K562 (cell line): ENCODE measurements at regions not wholly inside any gene's neighbourhood (a gene's known extent, or its start where the extent isn't known, plus 50 kb on each side); places are given as distances from the start of the nearest gene placed in this dataset.

ENCODE experiments used
- ATAC-seq: fragments of 200-7000 bp; cut with Tn5 transposase; 3 replicates; pipeline ENCODE4 v1.9.1; 2020; ENCODE audit warnings: moderate library complexity
- BruUV-seq: library from RNA; stranded (reverse); fragments of 400-500 nt; replicated peaks from 2 replicates; lab custom pipeline; 2021; lab: Mats Ljungman, UMichigan
- CTCF ChIA-PET: fragments of 300-600 bp; formaldehyde crosslinking; extraction: SDS; loops from one replicate; lab custom pipeline; 2021; ENCODE audit warnings: low intra/inter-chr PET ratio; lab: Yijun Ruan, JAX
- POLR2A ChIA-PET: fragments of 300-600, 350-650 bp; sonication (Branson Sonifier 250); formaldehyde crosslinking; extraction: SDS; loops from one replicate; lab custom pipeline; 2021; ENCODE audit warnings: antibody characterized with exemption, inconsistent platforms; lab: Yijun Ruan, JAX
- DNase-seq, 4 experiments: peaks; one replicate each; pipeline versions ENCODE4 v3.0.0 to v3.0.0-alpha.2; 2011 to 2018; ENCODE audit warnings: low spot score in 3 of 4, mixed read lengths in 3 of 4; ENCODE audit errors: extremely low read depth in 1 of 4
- FAIRE-seq: peaks from 2 replicates; lab custom pipeline; 2011; peaks lifted over from hg19 to GRCh38; lab: Jason Lieb, UNC
- H2AFZ ChIP-seq: 2 replicates; pipeline ENCODE4 v1.6.0; 2011; ENCODE audit warnings: low read depth, low read length, control low read depth, inconsistent platforms
- H3K27ac ChIP-seq: fragments of 200-600 bp; 3 replicates; pipeline ENCODE4 v1.8.0; 2011; ENCODE audit warnings: low read depth, mild to moderate bottlenecking, control low read depth, inconsistent platforms, low read length, moderate library complexity, mixed read lengths; ENCODE audit errors: extremely low read depth
- H3K27me3 ChIP-seq, 2 experiments: fragments of 300-600 bp in 1 of 2; 2 replicates in 1 of 2; 3 replicates in 1 of 2; pipeline versions ENCODE4 v1.6.0 to v1.8.0; 2011; ENCODE audit warnings: inconsistent platforms in 2 of 2, low read length in 2 of 2, mild to moderate bottlenecking in 1 of 2, mixed read lengths in 1 of 2, moderate library complexity in 1 of 2; ENCODE audit not compliant: control insufficient read depth in 2 of 2, insufficient read depth in 2 of 2
- H3K36me3 ChIP-seq: fragments of 300-600 bp; 3 replicates; pipeline ENCODE4 v1.8.0; 2011; ENCODE audit warnings: mild to moderate bottlenecking, low read length, inconsistent platforms; ENCODE audit not compliant: control insufficient read depth, insufficient read depth
- H3K4me1 ChIP-seq, 2 experiments: fragments of 200-600 bp in 1 of 2; replicated peaks in 1 of 2; 2 replicates in 1 of 2; 3 replicates in 1 of 2; pipeline versions ENCODE4 v1.5.1 to v1.8.0; 2011; ENCODE audit warnings: inconsistent platforms in 2 of 2, low read length in 2 of 2, mild to moderate bottlenecking in 1 of 2, mixed read lengths in 1 of 2, moderate library complexity in 1 of 2; ENCODE audit not compliant: control insufficient read depth in 2 of 2, insufficient read depth in 2 of 2
- H3K4me2 ChIP-seq: 2 replicates; pipeline ENCODE4 v1.6.1; 2011; ENCODE audit warnings: low read length, control low read depth, inconsistent platforms, mixed read lengths; ENCODE audit not compliant: insufficient read depth
- H3K4me3 ChIP-seq: fragments of 200-600 bp; sonication (generic), shearing (Covaris generic); 2 replicates; pipeline ENCODE4 v1.5.1; 2016; ENCODE audit warnings: control low read depth, inconsistent platforms
- H3K79me2 ChIP-seq: fragments of 200-600 bp; 3 replicates; pipeline ENCODE4 v1.8.0; 2011; ENCODE audit warnings: low read length, inconsistent platforms; ENCODE audit not compliant: control insufficient read depth, insufficient read depth
- H3K9ac ChIP-seq, 2 experiments: 2 replicates each; pipeline versions ENCODE4 v1.6.0 to v1.6.1; 2011; ENCODE audit warnings: low read depth in 2 of 2, low read length in 2 of 2, control low read depth in 1 of 2, inconsistent platforms in 1 of 2, mild to moderate bottlenecking in 1 of 2, mixed read lengths in 1 of 2; ENCODE audit not compliant: insufficient read depth in 1 of 2
- H3K9me1 ChIP-seq: one replicate; pipeline ENCODE4 v1.6.0; 2011; ENCODE audit warnings: inconsistent platforms, mild to moderate bottlenecking, low read length, moderate library complexity; ENCODE audit not compliant: control insufficient read depth, insufficient read depth
- H3K9me3 ChIP-seq: replicated peaks from 2 replicates; pipeline ENCODE4 v1.5.1; 2011; ENCODE audit warnings: low read depth, low read length, inconsistent platforms; ENCODE audit not compliant: control insufficient read depth, insufficient read depth
- H4K20me1 ChIP-seq: replicated peaks from 2 replicates; pipeline ENCODE4 v1.6.1; 2011; ENCODE audit warnings: low read length, inconsistent platforms, mixed read lengths; ENCODE audit not compliant: control insufficient read depth, insufficient read depth
- CAMTA2 ChIP-seq: fragments of 250-450 bp; sonication (Bioruptor Pico); conservative IDR thresholded peaks from 2 replicates; pipeline ENCODE4 v1.5.1; 2022
- FOXK2 ChIP-seq, 2 experiments: fragments of 450-650 bp; IDR thresholded peaks in 1 of 2; conservative IDR thresholded peaks in 1 of 2; 2 replicates each; pipeline ENCODE4 v1.6.1; 2016; ENCODE audit warnings: low read depth in 2 of 2, mild to moderate bottlenecking in 1 of 2
- KAT7 ChIP-seq: sonication (generic); formaldehyde crosslinking; IDR thresholded peaks from 2 replicates; pipeline ENCODE4 v1.8.0; 2022; ENCODE audit warnings: missing genetic modification reagents, mild to moderate bottlenecking, borderline replicate concordance
- MYNN ChIP-seq, 2 experiments: sonication (generic); formaldehyde crosslinking in 1 of 2; IDR thresholded peaks; 2 replicates each; pipeline versions ENCODE4 v1.5.0 to v1.6.1; 2016 to 2020; ENCODE audit warnings: antibody characterized with exemption in 1 of 2, missing genetic modification reagents in 1 of 2
- PHF8 ChIP-seq: fragments of 200-600 bp; sonication (generic); IDR thresholded peaks from 2 replicates; pipeline ENCODE4 v1.6.1; 2012; ENCODE audit warnings: mixed run types, mild to moderate bottlenecking, inconsistent platforms, low read length, moderate library complexity, borderline replicate concordance
- SMAD2 ChIP-seq: fragments of 150-350 bp; IDR thresholded peaks from 2 replicates; pipeline ENCODE4 v1.6.1; 2014; ENCODE audit warnings: low read depth, mild to moderate bottlenecking, low read length
- TEAD2 ChIP-seq: fragments of 450-650 bp; IDR thresholded peaks from 2 replicates; pipeline ENCODE4 v1.6.1; 2016; ENCODE audit warnings: missing genetic modification characterization, control low read depth, missing compliant biosample characterization
- U2AF1 ChIP-seq: fragments of 200-400 bp; formaldehyde crosslinking; optimal IDR thresholded peaks from 2 replicates; pipeline ENCODE3; 2017; ENCODE audit warnings: mild to moderate bottlenecking, low read depth, low read length, moderate library complexity
- XRCC4 ChIP-seq: IDR thresholded peaks from one replicate; pipeline ENCODE4 v1.6.1; 2011; ENCODE audit not compliant: insufficient read depth, insufficient read length; ENCODE audit errors: extremely low read depth
- ZNF282 ChIP-seq: sonication (generic); formaldehyde crosslinking; IDR thresholded peaks from 2 replicates; pipeline ENCODE4 v1.8.1; 2023; ENCODE audit warnings: missing genetic modification reagents
- WGBS: fragments of 100-300 bp; shearing (Covaris generic); methylation state at CpG from one replicate; pipeline ENCODE4 v1.1.6; 2016; ENCODE audit warnings: low coverage, mixed read lengths; ENCODE audit not compliant: insufficient coverage; ENCODE audit errors: missing lambda C conversion rate; 5-methylcytosine and 5-hydroxymethylcytosine counted together
- in situ Hi-C: fragments of 300-500 bp; cut with MboI; formaldehyde crosslinking; loops from 4 replicates; pipeline ENCODE4 v1.15.0; 2018; ENCODE audit warnings: inconsistent platforms, mixed read lengths
- intact Hi-C: fragments of 100-400 bp; cut with micrococcal nuclease; formaldehyde crosslinking; loops from 2 replicates; pipeline ENCODE4 v1.14.2; 2022
- TF ChIP-seq, protein P1 (sequence below), 2 experiments: fragments of 450-650 bp in 1 of 2; IDR thresholded peaks; 2 replicates each; pipeline ENCODE4 v1.6.1; 2011 to 2017; ENCODE audit warnings: low read depth in 2 of 2, antibody characterized with exemption in 1 of 2, borderline replicate concordance in 1 of 2, low read length in 1 of 2, mild to moderate bottlenecking in 1 of 2, mixed read lengths in 1 of 2; ENCODE audit not compliant: control insufficient read depth in 1 of 2
- TF ChIP-seq, protein P2 (sequence below): fragments of 450-650 bp; IDR thresholded peaks from 2 replicates; pipeline ENCODE4 v1.6.1; 2016; ENCODE audit warnings: low read depth, mild to moderate bottlenecking, moderate library complexity

- WGBS, result 51% methylated on average over 6 of the region's 8 CpGs
- no TSS peak for BruUV-seq
These were observed 140.5 kb downstream of the ZFP36L2 start for GRCh38 chr2:43085929-43086328.

More at GRCh38 chr2:43085929-43086328, 140.5 kb downstream of the ZFP36L2 start:
- Histone ChIP-seq H3K4me2 (no peak overlapping the region), H2AFZ (no peak overlapping the region), H3K9ac (no peak overlapping the region), H3K36me3 (no peaks in the 10 kb centered on the region), H3K9me3 (peaks cover 2% of the 10 kb centered on the region; the same call in 1 of the 2 replicates), H3K4me3 (no peak overlapping the region), H4K20me1 (no peaks in the 10 kb centered on the region), H3K4me1 (peaks cover 14 to 28% of the 10 kb centered on the region in 2 experiments), H3K27ac (no peak overlapping the region), H3K27me3 (no peaks in the 10 kb centered on the region), H3K9me1 (no peaks in the 10 kb centered on the region), H3K79me2 (no peaks in the 10 kb centered on the region)
- no peak for FAIRE-seq
- in situ Hi-C loops, result no loop called here
- intact Hi-C loops, result no loop called here
- CTCF ChIA-PET, result no interaction called here
- ATAC-seq, result no peak
- DNase-seq, result no peak
- TF ChIP-seq MYNN (IDR thresholded peaks at IDR 0.05) (no peak), MYNN (CRISPR knock-in tag; IDR thresholded peaks at IDR 0.05) (no peak), FOXK2 (conservative IDR thresholded peaks at IDR 0.05 in 1 of 2, IDR thresholded peaks at IDR 0.05 in 1 of 2; ENCODE audit: low read depth in 2 of 2) (no peak), KAT7 (CRISPR knock-in tag) (no peak), TEAD2 (tag) (no peak), XRCC4 (no peak), SMAD2 (no peak), ZNF282 (CRISPR knock-in tag) (no peak), PHF8 (no peak), CAMTA2 (no peak), U2AF1 (no peak)
- TF ChIP-seq, protein P1, sequence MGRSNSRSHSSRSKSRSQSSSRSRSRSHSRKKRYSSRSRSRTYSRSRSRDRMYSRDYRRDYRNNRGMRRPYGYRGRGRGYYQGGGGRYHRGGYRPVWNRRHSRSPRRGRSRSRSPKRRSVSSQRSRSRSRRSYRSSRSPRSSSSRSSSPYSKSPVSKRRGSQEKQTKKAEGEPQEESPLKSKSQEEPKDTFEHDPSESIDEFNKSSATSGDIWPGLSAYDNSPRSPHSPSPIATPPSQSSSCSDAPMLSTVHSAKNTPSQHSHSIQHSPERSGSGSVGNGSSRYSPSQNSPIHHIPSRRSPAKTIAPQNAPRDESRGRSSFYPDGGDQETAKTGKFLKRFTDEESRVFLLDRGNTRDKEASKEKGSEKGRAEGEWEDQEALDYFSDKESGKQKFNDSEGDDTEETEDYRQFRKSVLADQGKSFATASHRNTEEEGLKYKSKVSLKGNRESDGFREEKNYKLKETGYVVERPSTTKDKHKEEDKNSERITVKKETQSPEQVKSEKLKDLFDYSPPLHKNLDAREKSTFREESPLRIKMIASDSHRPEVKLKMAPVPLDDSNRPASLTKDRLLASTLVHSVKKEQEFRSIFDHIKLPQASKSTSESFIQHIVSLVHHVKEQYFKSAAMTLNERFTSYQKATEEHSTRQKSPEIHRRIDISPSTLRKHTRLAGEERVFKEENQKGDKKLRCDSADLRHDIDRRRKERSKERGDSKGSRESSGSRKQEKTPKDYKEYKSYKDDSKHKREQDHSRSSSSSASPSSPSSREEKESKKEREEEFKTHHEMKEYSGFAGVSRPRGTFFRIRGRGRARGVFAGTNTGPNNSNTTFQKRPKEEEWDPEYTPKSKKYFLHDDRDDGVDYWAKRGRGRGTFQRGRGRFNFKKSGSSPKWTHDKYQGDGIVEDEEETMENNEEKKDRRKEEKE (IDR thresholded peaks at IDR 0.05; ENCODE audit: borderline replicate concordance in 1 of 2, control insufficient read depth in 1 of 2, low read depth in 2 of 2, low read length in 1 of 2), result no peak
- TF ChIP-seq, protein P2, sequence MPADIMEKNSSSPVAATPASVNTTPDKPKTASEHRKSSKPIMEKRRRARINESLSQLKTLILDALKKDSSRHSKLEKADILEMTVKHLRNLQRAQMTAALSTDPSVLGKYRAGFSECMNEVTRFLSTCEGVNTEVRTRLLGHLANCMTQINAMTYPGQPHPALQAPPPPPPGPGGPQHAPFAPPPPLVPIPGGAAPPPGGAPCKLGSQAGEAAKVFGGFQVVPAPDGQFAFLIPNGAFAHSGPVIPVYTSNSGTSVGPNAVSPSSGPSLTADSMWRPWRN, result no peak
- POLR2A ChIA-PET, result no interaction called here
